Peyer's patch (tissue), 4 donors: ENCODE measurements at regions not wholly inside any gene's neighbourhood (a gene's known extent, or its start where the extent isn't known, plus 50 kb on each side); places are given as distances from the start of the nearest gene placed in this dataset.

Experiments used
- CTCF ChIP-seq, 6 experiments: fragments of 450-650 bp in 4 of 6; fragments of 200-600 bp in 2 of 6; sonication (generic) in 1 of 6; IDR thresholded peaks; one replicate each; pipeline ENCODE4 v1.5.1; 2017 to 2019; ENCODE audit warnings: antibody characterized with exemption in 6 of 6, mild to moderate bottlenecking in 3 of 6, moderate library complexity in 1 of 6
- POLR2A ChIP-seq, 2 donors: fragments of 450-650 bp; IDR thresholded peaks; one replicate each; pipeline ENCODE4 v1.5.1; 2017; ENCODE audit warnings: antibody characterized with exemption in 2 of 2, mild to moderate bottlenecking in 2 of 2, moderate library complexity in 2 of 2

- TF ChIP-seq CTCF (IDR thresholded peaks at IDR 0.05) (no peak), POLR2A (IDR thresholded peaks at IDR 0.05) (no peak)
Measured at GRCh38 chr7:84546403-84546802, 351.8 kb upstream of the SEMA3A start.
